Tibial nerve (tissue), 4 donors: ENCODE measurements at regions not wholly inside any gene's neighbourhood (a gene's known extent, or its start where the extent isn't known, plus 50 kb on each side); places are given as distances from the start of the nearest gene placed in this dataset.
"Not testable (repeated sequence)": the region's sequence is repeated elsewhere in the genome, so short reads cannot be mapped to it uniquely, and the experiment has no call there.

ENCODE experiments used
- DNase-seq, 2 donors: peaks; one replicate each; pipeline ENCODE4 v3.0.0-alpha.2; 2019; ENCODE audit warnings: low spot score in 2 of 2
- H3K27ac ChIP-seq, 4 donors: fragments of 200-600 bp; sonication (generic) in 3 of 4; one replicate each; pipeline ENCODE4 v1.5.1; 2017 to 2019; ENCODE audit warnings: mild to moderate bottlenecking in 1 of 4
- H3K27me3 ChIP-seq, 2 donors: fragments of 200-600 bp; sonication (generic) in 1 of 2; one replicate each; pipeline versions ENCODE4 v1.5.1 to v1.6.0; 2017 to 2019
- H3K36me3 ChIP-seq, 3 donors: fragments of 200-600 bp; sonication (generic); one replicate each; pipeline ENCODE4 v1.5.1; 2018 to 2019
- H3K4me1 ChIP-seq, 4 donors: fragments of 200-600 bp; sonication (generic) in 3 of 4; one replicate each; pipeline ENCODE4 v1.5.1; 2017 to 2019
- H3K4me3 ChIP-seq, 4 donors: fragments of 200-600 bp; sonication (generic) in 3 of 4; one replicate each; pipeline ENCODE4 v1.5.1; 2017 to 2019; ENCODE audit warnings: mild to moderate bottlenecking in 1 of 4, moderate library complexity in 1 of 4
- H3K9me3 ChIP-seq, 4 donors: fragments of 200-600 bp; sonication (generic) in 3 of 4; one replicate each; pipeline ENCODE4 v1.5.1; 2017 to 2019
- EP300 ChIP-seq, 2 donors: sonication (generic); formaldehyde crosslinking; IDR thresholded peaks; one replicate each; pipeline ENCODE4 v1.6.1; 2017; ENCODE audit warnings: antibody characterized with exemption in 2 of 2, mild to moderate bottlenecking in 1 of 2
- POLR2A ChIP-seq, 2 donors: fragments of 450-650 bp; IDR thresholded peaks; one replicate each; pipeline ENCODE4 v1.6.1; 2017; ENCODE audit warnings: antibody characterized with exemption in 2 of 2, mild to moderate bottlenecking in 2 of 2, moderate library complexity in 2 of 2
- WGBS, 2 donors: methylation state at CpG; one replicate each; pipeline ENCODE4 v1.1.5; 2018; 5-methylcytosine and 5-hydroxymethylcytosine counted together
- TF ChIP-seq, protein P1 (sequence below), 5 experiments: fragments of 200-600 bp in 3 of 5; fragments of 450-650 bp in 2 of 5; sonication (generic) in 3 of 5; IDR thresholded peaks; one replicate each; pipeline ENCODE4 v1.5.1; 2016 to 2019; ENCODE audit warnings: antibody characterized with exemption in 5 of 5, mild to moderate bottlenecking in 3 of 5, moderate library complexity in 2 of 5

DNA sequence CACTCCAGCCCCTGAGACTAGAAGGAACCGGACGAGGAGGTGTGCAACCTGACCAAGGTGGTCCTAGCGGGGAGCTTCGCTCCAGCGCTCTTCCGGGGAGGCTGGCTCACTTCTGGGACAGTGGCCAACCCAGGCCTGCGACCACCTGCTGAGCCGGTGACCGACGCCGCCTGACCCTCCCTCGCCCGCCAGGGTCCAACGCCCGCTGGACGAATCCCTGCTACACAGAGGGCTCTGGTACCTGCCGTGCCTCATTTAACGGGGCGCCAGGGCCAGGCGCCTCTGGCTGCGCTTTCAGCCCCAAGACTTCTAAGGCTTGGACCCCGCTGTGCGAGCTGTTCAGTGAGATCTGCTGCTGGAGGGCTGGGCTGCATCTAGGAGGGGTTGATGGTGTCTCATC lies 99.5 kb upstream of the KCNJ18 start:
- H3K9me3 ChIP-seq: no peaks in the 10 kb centered on the region
- 93 to 98% methylated on average over 19 to 22 of the region's 23 CpGs for WGBS, 2 donors
- TF ChIP-seq POLR2A (IDR thresholded peaks at IDR 0.05) (no peak), EP300 (IDR thresholded peaks at IDR 0.05) (no peak)
- TF ChIP-seq, protein P1, sequence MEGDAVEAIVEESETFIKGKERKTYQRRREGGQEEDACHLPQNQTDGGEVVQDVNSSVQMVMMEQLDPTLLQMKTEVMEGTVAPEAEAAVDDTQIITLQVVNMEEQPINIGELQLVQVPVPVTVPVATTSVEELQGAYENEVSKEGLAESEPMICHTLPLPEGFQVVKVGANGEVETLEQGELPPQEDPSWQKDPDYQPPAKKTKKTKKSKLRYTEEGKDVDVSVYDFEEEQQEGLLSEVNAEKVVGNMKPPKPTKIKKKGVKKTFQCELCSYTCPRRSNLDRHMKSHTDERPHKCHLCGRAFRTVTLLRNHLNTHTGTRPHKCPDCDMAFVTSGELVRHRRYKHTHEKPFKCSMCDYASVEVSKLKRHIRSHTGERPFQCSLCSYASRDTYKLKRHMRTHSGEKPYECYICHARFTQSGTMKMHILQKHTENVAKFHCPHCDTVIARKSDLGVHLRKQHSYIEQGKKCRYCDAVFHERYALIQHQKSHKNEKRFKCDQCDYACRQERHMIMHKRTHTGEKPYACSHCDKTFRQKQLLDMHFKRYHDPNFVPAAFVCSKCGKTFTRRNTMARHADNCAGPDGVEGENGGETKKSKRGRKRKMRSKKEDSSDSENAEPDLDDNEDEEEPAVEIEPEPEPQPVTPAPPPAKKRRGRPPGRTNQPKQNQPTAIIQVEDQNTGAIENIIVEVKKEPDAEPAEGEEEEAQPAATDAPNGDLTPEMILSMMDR (IDR thresholded peaks at IDR 0.05): no peak
- no peak overlapping the region for H3K4me3 ChIP-seq
- H3K4me1 ChIP-seq: no peaks in the 10 kb centered on the region
- no peak for DNase-seq
- H3K27me3 ChIP-seq: no peaks in the 10 kb centered on the region
- H3K27ac ChIP-seq: no peak overlapping the region
- no peaks in the 10 kb centered on the region for H3K36me3 ChIP-seq

DNA sequence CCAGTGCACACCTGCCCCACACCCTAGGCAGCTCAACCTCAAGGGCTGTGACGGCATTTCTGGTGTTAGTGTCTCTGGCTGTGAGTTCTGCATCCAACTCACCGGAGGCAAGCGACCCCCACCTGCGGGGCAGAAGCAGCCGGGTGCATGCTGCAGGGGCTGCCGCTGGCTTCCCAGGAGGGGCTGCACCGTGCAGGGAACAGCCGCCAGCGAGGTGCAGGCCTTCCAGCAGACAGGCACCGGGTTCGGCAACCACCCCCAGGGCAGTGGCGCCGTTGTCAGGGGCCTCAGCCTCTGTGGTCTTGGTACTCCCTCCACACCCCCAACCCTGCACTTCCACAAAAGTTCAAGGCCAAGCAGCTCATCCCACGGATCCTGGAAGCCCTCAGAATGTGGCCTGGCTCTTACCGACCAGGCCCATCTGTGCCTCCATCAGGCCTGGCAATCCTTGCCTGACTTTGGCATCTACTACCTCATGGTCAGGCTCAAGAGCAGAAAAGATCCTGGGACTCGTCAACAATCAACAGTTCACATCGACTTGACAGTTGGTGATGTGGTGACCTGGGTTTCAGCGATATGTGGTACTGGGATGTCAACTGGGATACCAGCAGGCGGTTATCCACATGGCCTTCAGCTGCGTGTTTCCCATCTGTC lies 98.7 kb upstream of the KCNJ18 start:
- WGBS, 2 donors: 81% methylated on average over 8 to 17 of the region's 20 CpGs
- not testable (repeated sequence) for DNase-seq, H3K36me3 ChIP-seq, H3K27ac ChIP-seq, H3K4me1 ChIP-seq, H3K27me3 ChIP-seq, H3K9me3 ChIP-seq, H3K4me3 ChIP-seq

GRCh38 chr17:21595086-21595485 lies 97.2 kb upstream of the KCNJ18 start:
- DNase-seq: no peak
- 72 to 82% methylated on average over 1 of the region's 1 CpG for WGBS, 2 donors
- H3K36me3 ChIP-seq: no peaks in the 10 kb centered on the region
- H3K27ac ChIP-seq: no peak overlapping the region
- H3K27me3 ChIP-seq: no peaks in the 10 kb centered on the region
- no peaks in the 10 kb centered on the region for H3K4me1 ChIP-seq
- no peaks in the 10 kb centered on the region for H3K9me3 ChIP-seq
- TF ChIP-seq EP300 (IDR thresholded peaks at IDR 0.05): no peak
- TF ChIP-seq, protein P1 (IDR thresholded peaks at IDR 0.05): no peak
- TF ChIP-seq POLR2A (IDR thresholded peaks at IDR 0.05): no peak
- no peak overlapping the region for H3K4me3 ChIP-seq

GRCh38 chr17:21602176-21602575 lies 90.1 kb upstream of the KCNJ18 start:
- H3K4me1 ChIP-seq: no peaks in the 10 kb centered on the region
- H3K9me3 ChIP-seq: no peaks in the 10 kb centered on the region
- TF ChIP-seq, protein P1 (IDR thresholded peaks at IDR 0.05): no peak
- TF ChIP-seq EP300 (IDR thresholded peaks at IDR 0.05) (no peak), POLR2A (IDR thresholded peaks at IDR 0.05) (no peak)
- no peaks in the 10 kb centered on the region for H3K36me3 ChIP-seq
- H3K27ac ChIP-seq: no peak overlapping the region
- no peaks in the 10 kb centered on the region for H3K27me3 ChIP-seq
- DNase-seq: no peak
- 70 to 77% methylated on average over 5 of the region's 5 CpGs for WGBS, 2 donors
- no peak overlapping the region for H3K4me3 ChIP-seq

GRCh38 chr17:21603292-21603691 lies 89.0 kb upstream of the KCNJ18 start:
- WGBS, 2 donors: 86 to 97% methylated on average over 1 of the region's 1 CpG
- H3K27ac ChIP-seq, H3K27me3 ChIP-seq, H3K36me3 ChIP-seq, H3K4me3 ChIP-seq, DNase-seq, H3K4me1 ChIP-seq, H3K9me3 ChIP-seq: not testable (repeated sequence)

GRCh38 chr17:21611443-21611842 lies 80.9 kb upstream of the KCNJ18 start:
- WGBS, 2 donors: 92 to 95% methylated on average over 8 of the region's 8 CpGs
- not testable (repeated sequence) for H3K4me1 ChIP-seq

GRCh38 chr17:21612123-21613070 lies 79.9 kb upstream of the KCNJ18 start:
- not testable (repeated sequence) for H3K9me3 ChIP-seq, H3K27me3 ChIP-seq, DNase-seq, H3K36me3 ChIP-seq, H3K27ac ChIP-seq, H3K4me3 ChIP-seq, H3K4me1 ChIP-seq
- WGBS, 2 donors: 79 to 85% methylated on average over 28 of the region's 28 CpGs

More at GRCh38 chr17:21611443-21611842, 80.9 kb upstream of the KCNJ18 start:
- not testable (repeated sequence) for H3K4me3 ChIP-seq, H3K36me3 ChIP-seq, DNase-seq, H3K9me3 ChIP-seq, H3K27me3 ChIP-seq, H3K27ac ChIP-seq
